Uterus (tissue), 3 donors: ENCODE measurements at regions not wholly inside any gene's neighbourhood (a gene's known extent, or its start where the extent isn't known, plus 50 kb on each side); places are given as distances from the start of the nearest gene placed in this dataset.

Source experiments
- DNase-seq, 2 donors: peaks; one replicate each; pipeline ENCODE4 v3.0.0-alpha.2; 2019 to 2020
- H3K27ac ChIP-seq, 2 donors: fragments of 200-600 bp; sonication (generic); 1 replicate in 1 of 2; 2 replicates in 1 of 2; pipeline ENCODE4 v1.5.1; 2016 to 2018
- H3K27me3 ChIP-seq, 2 donors: fragments of 200-600 bp; sonication (generic); one replicate each; pipeline ENCODE4 v1.5.1; 2018 to 2019; ENCODE audit warnings: control low read depth in 1 of 2
- H3K36me3 ChIP-seq, 2 donors: fragments of 200-600 bp; sonication (generic); one replicate each; pipeline ENCODE4 v1.5.1; 2019; ENCODE audit warnings: control low read depth in 1 of 2
- H3K4me1 ChIP-seq, 2 donors: fragments of 200-600 bp; sonication (generic); one replicate each; pipeline ENCODE4 v1.5.1; 2018 to 2019; ENCODE audit warnings: control low read depth in 1 of 2
- H3K4me3 ChIP-seq, 2 donors: fragments of 200-600 bp; sonication (generic); 1 replicate in 1 of 2; 2 replicates in 1 of 2; pipeline ENCODE4 v1.5.1; 2018 to 2019; ENCODE audit warnings: mild to moderate bottlenecking in 1 of 2
- H3K9me3 ChIP-seq, 2 donors: fragments of 200-600 bp; sonication (generic); one replicate each; pipeline ENCODE4 v1.5.1; 2019; ENCODE audit warnings: control low read depth in 1 of 2
- CTCF ChIP-seq, 4 experiments: fragments of 200-600 bp in 2 of 4; fragments of 450-650 bp in 2 of 4; sonication (generic) in 2 of 4; IDR thresholded peaks; one replicate each; pipeline ENCODE4 v1.5.1; 2016 to 2019; ENCODE audit warnings: antibody characterized with exemption in 4 of 4, mild to moderate bottlenecking in 2 of 4, moderate library complexity in 1 of 4
- POLR2A ChIP-seq, 2 donors: fragments of 450-650 bp; IDR thresholded peaks; one replicate each; pipeline ENCODE4 v1.6.1; 2016; ENCODE audit warnings: antibody characterized with exemption in 2 of 2, mild to moderate bottlenecking in 1 of 2, moderate library complexity in 1 of 2
- intact Hi-C: fragments of 100-400 bp; cut with DNase I; formaldehyde crosslinking; loops from one replicate; pipeline ENCODE4 v1.15.1; 2023; ENCODE audit warnings: low total_unique reads
- donor health status: DM: yes; HTN: yes; CAD: no.

DNA sequence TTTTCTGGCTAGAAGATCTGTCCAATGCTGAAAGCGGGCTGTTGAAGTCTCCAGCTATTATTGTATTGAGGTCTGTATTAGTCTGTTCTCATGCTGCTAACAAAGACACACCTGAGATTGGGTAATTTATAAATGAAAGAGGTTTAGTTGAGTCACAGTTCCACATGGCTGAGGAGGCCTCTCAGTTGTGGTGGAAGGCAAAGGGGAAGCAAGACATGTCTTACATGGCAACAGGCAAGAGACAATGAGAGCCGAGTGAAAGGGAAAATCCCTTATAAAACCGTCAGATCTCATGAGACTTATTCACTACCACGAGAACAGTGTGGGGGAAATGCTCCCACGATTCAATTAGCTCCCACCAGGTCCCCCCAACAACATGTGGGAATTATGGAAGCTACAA, 980.4 kb downstream of the SLITRK5 start:
- DNase-seq = no peak
- Histone ChIP-seq H3K27ac (no peak overlapping the region), H3K4me3 (no peak overlapping the region), H3K36me3 (peaks cover 0 to 3% of the 10 kb centered on the region in 2 donors), H3K9me3 (no peaks in the 10 kb centered on the region), H3K4me1 (no peaks in the 10 kb centered on the region), H3K27me3 (no peaks in the 10 kb centered on the region)
- intact Hi-C loops = no loop called here
- TF ChIP-seq CTCF (IDR thresholded peaks at IDR 0.05) (no peak), POLR2A (IDR thresholded peaks at IDR 0.05) (no peak)

DNA sequence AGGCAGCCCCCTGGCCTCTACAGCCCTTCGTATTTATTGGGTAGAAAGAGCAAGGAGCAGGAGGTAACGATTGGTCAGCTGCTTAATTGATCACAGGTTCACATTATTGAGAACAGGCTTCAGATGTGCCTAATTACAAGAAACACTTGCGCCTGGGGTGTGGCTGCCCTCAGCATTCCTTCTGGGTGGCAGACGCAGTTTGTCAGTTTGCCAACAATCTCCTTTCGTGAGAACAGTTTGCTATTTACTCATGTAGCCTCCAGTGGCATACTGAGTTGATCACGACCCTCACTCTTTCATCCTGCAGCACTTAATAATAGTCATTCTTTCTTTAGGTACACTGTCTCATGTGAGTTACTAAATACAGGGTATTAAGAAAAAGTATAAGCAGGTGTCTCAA, 985.6 kb downstream of the SLITRK5 start:
- no peaks in the 10 kb centered on the region for H3K27me3 ChIP-seq
- no peak for DNase-seq
- intact Hi-C loops = no loop called here
- no peak for TF ChIP-seq POLR2A (IDR thresholded peaks at IDR 0.05)
- no peak for TF ChIP-seq CTCF (IDR thresholded peaks at IDR 0.05)
- no peaks in the 10 kb centered on the region for H3K4me1 ChIP-seq
- H3K4me3 ChIP-seq = no peak overlapping the region
- peaks cover 0 to 3% of the 10 kb centered on the region in 2 donors for H3K36me3 ChIP-seq
- H3K27ac ChIP-seq = no peak overlapping the region
- H3K9me3 ChIP-seq = no peaks in the 10 kb centered on the region

GRCh38 chr13:88670509-88670908, 999.3 kb downstream of the SLITRK5 start:
- TF ChIP-seq CTCF (IDR thresholded peaks at IDR 0.05) = no peak
- TF ChIP-seq POLR2A (IDR thresholded peaks at IDR 0.05) = no peak
- DNase-seq = no peak
- H3K4me1 ChIP-seq = no peaks in the 10 kb centered on the region
- no peak overlapping the region for H3K27ac ChIP-seq
- H3K27me3 ChIP-seq = no peaks in the 10 kb centered on the region
- intact Hi-C loops = no loop called here
- H3K9me3 ChIP-seq = no peaks in the 10 kb centered on the region
- H3K4me3 ChIP-seq = no peak overlapping the region
- H3K36me3 ChIP-seq = no peaks in the 10 kb centered on the region

DNA sequence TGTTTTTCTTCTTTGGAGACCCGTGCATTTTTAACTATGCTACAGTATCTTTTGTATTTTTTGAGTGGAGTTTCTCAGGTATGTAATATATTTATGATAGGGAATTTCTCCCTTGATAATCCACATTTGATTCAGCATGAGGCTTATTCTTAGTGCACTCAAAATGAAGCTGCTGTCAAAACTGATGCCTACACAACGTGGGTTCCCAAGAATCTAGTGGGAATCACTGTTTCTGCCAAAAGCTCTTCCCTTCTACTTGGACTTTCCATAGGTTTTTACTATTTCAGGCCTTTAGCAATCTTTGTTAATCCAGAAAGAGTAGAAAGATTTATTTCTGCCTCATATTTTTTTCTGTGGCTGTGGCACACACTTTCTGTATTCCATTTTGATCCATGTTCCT, 1003.7 kb downstream of the SLITRK5 start:
- DNase-seq = no peak
- Histone ChIP-seq H3K27ac (no peak overlapping the region), H3K4me3 (no peak overlapping the region), H3K9me3 (no peaks in the 10 kb centered on the region), H3K27me3 (no peaks in the 10 kb centered on the region), H3K4me1 (no peaks in the 10 kb centered on the region), H3K36me3 (no peaks in the 10 kb centered on the region)
- TF ChIP-seq POLR2A (IDR thresholded peaks at IDR 0.05) (no peak), CTCF (IDR thresholded peaks at IDR 0.05) (no peak)
- intact Hi-C loops = no loop called here

- H3K4me1 ChIP-seq = no peaks in the 10 kb centered on the region
- no peaks in the 10 kb centered on the region for H3K36me3 ChIP-seq
- H3K27ac ChIP-seq = no peak overlapping the region
- intact Hi-C loops = no loop called here
- TF ChIP-seq POLR2A (IDR thresholded peaks at IDR 0.05) (no peak), CTCF (IDR thresholded peaks at IDR 0.05) (no peak)
- H3K4me3 ChIP-seq = no peak overlapping the region
- DNase-seq = no peak
- no peaks in the 10 kb centered on the region for H3K9me3 ChIP-seq
- no peaks in the 10 kb centered on the region for H3K27me3 ChIP-seq
Measured at GRCh38 chr13:88675347-88675996, 1004.3 kb downstream of the SLITRK5 start.
